Uterus (tissue), 3 donors: ENCODE measurements at regions not wholly inside any gene's neighbourhood (a gene's known extent, or its start where the extent isn't known, plus 50 kb on each side); places are given as distances from the start of the nearest gene placed in this dataset.

Source experiments
- DNase-seq, 2 donors: peaks; one replicate each; pipeline ENCODE4 v3.0.0-alpha.2; 2019 to 2020
- H3K27ac ChIP-seq, 2 donors: fragments of 200-600 bp; sonication (generic); 1 replicate in 1 of 2; 2 replicates in 1 of 2; pipeline ENCODE4 v1.5.1; 2016 to 2018
- H3K27me3 ChIP-seq, 2 donors: fragments of 200-600 bp; sonication (generic); one replicate each; pipeline ENCODE4 v1.5.1; 2018 to 2019; ENCODE audit warnings: control low read depth in 1 of 2
- H3K36me3 ChIP-seq, 2 donors: fragments of 200-600 bp; sonication (generic); one replicate each; pipeline ENCODE4 v1.5.1; 2019; ENCODE audit warnings: control low read depth in 1 of 2
- H3K4me1 ChIP-seq, 2 donors: fragments of 200-600 bp; sonication (generic); one replicate each; pipeline ENCODE4 v1.5.1; 2018 to 2019; ENCODE audit warnings: control low read depth in 1 of 2
- H3K4me3 ChIP-seq, 2 donors: fragments of 200-600 bp; sonication (generic); 1 replicate in 1 of 2; 2 replicates in 1 of 2; pipeline ENCODE4 v1.5.1; 2018 to 2019; ENCODE audit warnings: mild to moderate bottlenecking in 1 of 2
- H3K9me3 ChIP-seq, 2 donors: fragments of 200-600 bp; sonication (generic); one replicate each; pipeline ENCODE4 v1.5.1; 2019; ENCODE audit warnings: control low read depth in 1 of 2
- POLR2A ChIP-seq, 2 donors: fragments of 450-650 bp; IDR thresholded peaks; one replicate each; pipeline ENCODE4 v1.6.1; 2016; ENCODE audit warnings: antibody characterized with exemption in 2 of 2, mild to moderate bottlenecking in 1 of 2, moderate library complexity in 1 of 2
- intact Hi-C: fragments of 100-400 bp; cut with DNase I; formaldehyde crosslinking; loops from one replicate; pipeline ENCODE4 v1.15.1; 2023; ENCODE audit warnings: low total_unique reads
- TF ChIP-seq, protein P1 (sequence below), 4 experiments: fragments of 200-600 bp in 2 of 4; fragments of 450-650 bp in 2 of 4; sonication (generic) in 2 of 4; IDR thresholded peaks; one replicate each; pipeline ENCODE4 v1.5.1; 2016 to 2019; ENCODE audit warnings: antibody characterized with exemption in 4 of 4, mild to moderate bottlenecking in 2 of 4, moderate library complexity in 1 of 4
- donor health status: DM: yes; HTN: yes; CAD: no.

- no peaks in the 10 kb centered on the region for H3K9me3 ChIP-seq
- no peaks in the 10 kb centered on the region for H3K4me1 ChIP-seq
- TF ChIP-seq POLR2A (IDR thresholded peaks at IDR 0.05), result no peak
- TF ChIP-seq, protein P1, sequence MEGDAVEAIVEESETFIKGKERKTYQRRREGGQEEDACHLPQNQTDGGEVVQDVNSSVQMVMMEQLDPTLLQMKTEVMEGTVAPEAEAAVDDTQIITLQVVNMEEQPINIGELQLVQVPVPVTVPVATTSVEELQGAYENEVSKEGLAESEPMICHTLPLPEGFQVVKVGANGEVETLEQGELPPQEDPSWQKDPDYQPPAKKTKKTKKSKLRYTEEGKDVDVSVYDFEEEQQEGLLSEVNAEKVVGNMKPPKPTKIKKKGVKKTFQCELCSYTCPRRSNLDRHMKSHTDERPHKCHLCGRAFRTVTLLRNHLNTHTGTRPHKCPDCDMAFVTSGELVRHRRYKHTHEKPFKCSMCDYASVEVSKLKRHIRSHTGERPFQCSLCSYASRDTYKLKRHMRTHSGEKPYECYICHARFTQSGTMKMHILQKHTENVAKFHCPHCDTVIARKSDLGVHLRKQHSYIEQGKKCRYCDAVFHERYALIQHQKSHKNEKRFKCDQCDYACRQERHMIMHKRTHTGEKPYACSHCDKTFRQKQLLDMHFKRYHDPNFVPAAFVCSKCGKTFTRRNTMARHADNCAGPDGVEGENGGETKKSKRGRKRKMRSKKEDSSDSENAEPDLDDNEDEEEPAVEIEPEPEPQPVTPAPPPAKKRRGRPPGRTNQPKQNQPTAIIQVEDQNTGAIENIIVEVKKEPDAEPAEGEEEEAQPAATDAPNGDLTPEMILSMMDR (IDR thresholded peaks at IDR 0.05), result no peak
- H3K27ac ChIP-seq, result no peak overlapping the region
- no peak overlapping the region for H3K4me3 ChIP-seq
- H3K27me3 ChIP-seq, result no peaks in the 10 kb centered on the region
- no peaks in the 10 kb centered on the region for H3K36me3 ChIP-seq
- DNase-seq, result no peak
- intact Hi-C loops, result no loop called here
Observed at GRCh38 chr4:34732176-34732950, 1512.0 kb downstream of the ARAP2 start.

GRCh38 chr4:34733185-34733941 is 1511.0 kb downstream of the ARAP2 start:
- Histone ChIP-seq H3K9me3 (no peaks in the 10 kb centered on the region), H3K27me3 (no peaks in the 10 kb centered on the region), H3K4me1 (no peaks in the 10 kb centered on the region), H3K36me3 (no peaks in the 10 kb centered on the region), H3K27ac (no peak overlapping the region), H3K4me3 (no peak overlapping the region)
- intact Hi-C loops, result no loop called here
- TF ChIP-seq POLR2A (IDR thresholded peaks at IDR 0.05), result no peak
- TF ChIP-seq, protein P1 (IDR thresholded peaks at IDR 0.05), result no peak
- no peak for DNase-seq

DNA sequence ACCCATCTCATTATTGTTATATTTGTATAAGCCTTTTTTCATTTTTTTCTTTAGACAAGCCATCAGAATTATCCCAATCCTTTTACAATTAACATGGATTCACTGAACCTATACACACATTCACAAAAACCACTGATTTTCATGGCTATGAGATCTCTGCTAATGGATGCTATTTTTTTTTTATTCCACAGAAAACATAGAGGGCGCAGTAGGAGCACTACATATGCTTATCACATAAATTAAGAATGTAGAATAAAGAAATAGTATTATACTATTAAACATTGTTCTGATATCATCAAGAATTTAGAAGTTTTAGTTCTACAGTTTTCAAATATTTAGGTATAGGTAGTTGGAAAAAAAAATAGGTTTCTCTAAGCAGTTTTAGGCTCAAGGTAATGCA is 1477.4 kb downstream of the ARAP2 start:
- TF ChIP-seq, protein P1 (IDR thresholded peaks at IDR 0.05), result no peak
- TF ChIP-seq POLR2A (IDR thresholded peaks at IDR 0.05), result no peak
- no peaks in the 10 kb centered on the region for H3K36me3 ChIP-seq

GRCh38 chr4:34767407-34767806 is 1476.9 kb downstream of the ARAP2 start:
- no peaks in the 10 kb centered on the region for H3K9me3 ChIP-seq
- H3K27ac ChIP-seq, result no peak overlapping the region
- no peaks in the 10 kb centered on the region for H3K4me1 ChIP-seq
- intact Hi-C loops, result no loop called here
- H3K27me3 ChIP-seq, result no peaks in the 10 kb centered on the region
- TF ChIP-seq, protein P1 (IDR thresholded peaks at IDR 0.05), result no peak
- TF ChIP-seq POLR2A (IDR thresholded peaks at IDR 0.05), result no peak
- H3K4me3 ChIP-seq, result no peak overlapping the region
- H3K36me3 ChIP-seq, result no peaks in the 10 kb centered on the region
- DNase-seq, result no peak

More for the DNA sequence above, 1477.4 kb downstream of the ARAP2 start:
- H3K4me1 ChIP-seq, result no peaks in the 10 kb centered on the region
- no peaks in the 10 kb centered on the region for H3K9me3 ChIP-seq
- intact Hi-C loops, result no loop called here
- no peak overlapping the region for H3K27ac ChIP-seq
- no peak overlapping the region for H3K4me3 ChIP-seq
- no peaks in the 10 kb centered on the region for H3K27me3 ChIP-seq
- DNase-seq, result no peak

GRCh38 chr4:34771632-34772031 is 1472.7 kb downstream of the ARAP2 start:
- TF ChIP-seq, protein P1 (IDR thresholded peaks at IDR 0.05), result no peak
- TF ChIP-seq POLR2A (IDR thresholded peaks at IDR 0.05), result no peak
- no peak overlapping the region for H3K4me3 ChIP-seq
- DNase-seq, result no peak
- H3K4me1 ChIP-seq, result no peaks in the 10 kb centered on the region
- intact Hi-C loops, result no loop called here
- no peaks in the 10 kb centered on the region for H3K9me3 ChIP-seq
- H3K27me3 ChIP-seq, result no peaks in the 10 kb centered on the region
- no peaks in the 10 kb centered on the region for H3K36me3 ChIP-seq
- H3K27ac ChIP-seq, result no peak overlapping the region
